Adrenal gland (tissue), 9 donors: ENCODE measurements at regions not wholly inside any gene's neighbourhood (a gene's known extent, or its start where the extent isn't known, plus 50 kb on each side); places are given as distances from the start of the nearest gene placed in this dataset.

Source experiments
- DNase-seq, 7 donors: peaks; one replicate each; pipeline ENCODE4 v3.0.0-alpha.2; 2019 to 2020
- H3K27ac ChIP-seq, 5 donors: fragments of 200-600 bp; sonication (generic) in 4 of 5; 1 replicate in 3 of 5; 2 replicates in 2 of 5; pipeline versions ENCODE4 v1.5.1 to v1.8.0; 2016 to 2020; ENCODE audit warnings: mild to moderate bottlenecking in 1 of 5
- H3K27me3 ChIP-seq: fragments of 200-600 bp; 2 replicates; pipeline ENCODE4 v1.8.0; 2021
- H3K36me3 ChIP-seq, 2 donors: fragments of 200-600 bp; replicated peaks in 1 of 2; 1 replicate in 1 of 2; 2 replicates in 1 of 2; pipeline versions ENCODE4 v1.5.1 to v1.8.0; 2018 to 2022
- H3K4me1 ChIP-seq, 2 donors: fragments of 200-600 bp; replicated peaks in 1 of 2; 1 replicate in 1 of 2; 2 replicates in 1 of 2; pipeline versions ENCODE4 v1.5.1 to v1.8.0; 2018 to 2021
- H3K4me3 ChIP-seq, 4 donors: fragments of 200-600 bp; sonication (generic) in 3 of 4; one replicate each; pipeline ENCODE4 v1.5.1; 2016 to 2018
- H3K9me3 ChIP-seq, 3 donors: fragments of 200-600 bp; sonication (generic) in 1 of 3; replicated peaks in 1 of 3; 1 replicate in 2 of 3; 2 replicates in 1 of 3; pipeline versions ENCODE4 v1.5.1 to v1.8.0; 2016 to 2021
- POLR2A ChIP-seq, 2 donors: fragments of 450-650 bp; IDR thresholded peaks; one replicate each; pipeline ENCODE4 v1.6.1; 2017; ENCODE audit warnings: antibody characterized with exemption in 2 of 2, mild to moderate bottlenecking in 2 of 2, moderate library complexity in 1 of 2
- WGBS, 4 donors: extraction: QIAGEN DNeasy Blood & Tissue Kit in 2 of 4; methylation state at CpG; one replicate each; pipeline versions ENCODE4 v1.1.5 to v1.1.7; 2013 to 2017; 5-methylcytosine and 5-hydroxymethylcytosine counted together
- intact Hi-C, 2 donors: fragments of 100-400 bp; cut with DNase I; formaldehyde crosslinking; loops; one replicate each; pipeline versions ENCODE4 v1.14.1 to v1.15.0; 2022 to 2023
- TF ChIP-seq, protein P1 (sequence below), 6 experiments: fragments of 450-650 bp in 4 of 6; fragments of 200-600 bp in 2 of 6; sonication (generic) in 1 of 6; IDR thresholded peaks; 1 replicate in 5 of 6; 2 replicates in 1 of 6; pipeline versions ENCODE4 v1.5.1 to v1.8.0; 2016 to 2021; ENCODE audit warnings: antibody characterized with exemption in 6 of 6, mild to moderate bottlenecking in 2 of 6, moderate library complexity in 1 of 6
- donor health status: healthy with polysubstance abuse.
- donor health status: Bipolar disorder and iron deficiency.
- donor health status: DM: yes; HTN: yes; CAD: no.
- donor health status: DM: no; HTN: no; CAD: no.
- donor health status: DM: no; HTN: no; CAD: no.

DNA sequence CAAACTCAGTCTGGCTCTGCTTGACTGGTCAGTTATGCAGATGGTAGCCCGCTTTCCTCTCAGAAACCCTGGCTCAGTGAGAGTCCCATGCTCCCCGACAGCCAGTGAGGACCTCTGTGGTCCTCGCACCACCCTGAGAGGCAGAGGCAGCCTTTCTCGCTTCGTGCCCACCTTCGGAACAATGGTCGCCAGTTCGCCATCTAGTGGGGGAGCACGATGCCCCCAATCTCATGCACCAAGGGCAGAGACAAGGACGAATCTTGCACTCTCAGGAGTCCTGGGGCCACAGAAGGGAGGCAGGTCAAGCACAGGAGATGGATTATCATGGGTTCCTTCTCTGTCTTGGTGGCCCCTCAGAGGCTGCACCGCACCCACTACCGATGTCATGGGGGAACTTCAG lies 75.2 kb downstream of the RHCG start:
- H3K27ac ChIP-seq, result no peak overlapping the region
- WGBS, 4 donors, result 34 to 64% (median 49%) methylated on average over 2 to 12 of the region's 12 CpGs
- H3K9me3 ChIP-seq, result no peaks in the 10 kb centered on the region
- no peaks in the 10 kb centered on the region for H3K36me3 ChIP-seq
- H3K27me3 ChIP-seq, result peaks cover 33% of the 10 kb centered on the region
- H3K4me3 ChIP-seq, result no peak overlapping the region
- no peak for DNase-seq
- intact Hi-C loops, result no loop called here
- no peak for TF ChIP-seq POLR2A (IDR thresholded peaks at IDR 0.05)
- TF ChIP-seq, protein P1, sequence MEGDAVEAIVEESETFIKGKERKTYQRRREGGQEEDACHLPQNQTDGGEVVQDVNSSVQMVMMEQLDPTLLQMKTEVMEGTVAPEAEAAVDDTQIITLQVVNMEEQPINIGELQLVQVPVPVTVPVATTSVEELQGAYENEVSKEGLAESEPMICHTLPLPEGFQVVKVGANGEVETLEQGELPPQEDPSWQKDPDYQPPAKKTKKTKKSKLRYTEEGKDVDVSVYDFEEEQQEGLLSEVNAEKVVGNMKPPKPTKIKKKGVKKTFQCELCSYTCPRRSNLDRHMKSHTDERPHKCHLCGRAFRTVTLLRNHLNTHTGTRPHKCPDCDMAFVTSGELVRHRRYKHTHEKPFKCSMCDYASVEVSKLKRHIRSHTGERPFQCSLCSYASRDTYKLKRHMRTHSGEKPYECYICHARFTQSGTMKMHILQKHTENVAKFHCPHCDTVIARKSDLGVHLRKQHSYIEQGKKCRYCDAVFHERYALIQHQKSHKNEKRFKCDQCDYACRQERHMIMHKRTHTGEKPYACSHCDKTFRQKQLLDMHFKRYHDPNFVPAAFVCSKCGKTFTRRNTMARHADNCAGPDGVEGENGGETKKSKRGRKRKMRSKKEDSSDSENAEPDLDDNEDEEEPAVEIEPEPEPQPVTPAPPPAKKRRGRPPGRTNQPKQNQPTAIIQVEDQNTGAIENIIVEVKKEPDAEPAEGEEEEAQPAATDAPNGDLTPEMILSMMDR (IDR thresholded peaks at IDR 0.05), result no peak
- no peaks in the 10 kb centered on the region for H3K4me1 ChIP-seq

DNA sequence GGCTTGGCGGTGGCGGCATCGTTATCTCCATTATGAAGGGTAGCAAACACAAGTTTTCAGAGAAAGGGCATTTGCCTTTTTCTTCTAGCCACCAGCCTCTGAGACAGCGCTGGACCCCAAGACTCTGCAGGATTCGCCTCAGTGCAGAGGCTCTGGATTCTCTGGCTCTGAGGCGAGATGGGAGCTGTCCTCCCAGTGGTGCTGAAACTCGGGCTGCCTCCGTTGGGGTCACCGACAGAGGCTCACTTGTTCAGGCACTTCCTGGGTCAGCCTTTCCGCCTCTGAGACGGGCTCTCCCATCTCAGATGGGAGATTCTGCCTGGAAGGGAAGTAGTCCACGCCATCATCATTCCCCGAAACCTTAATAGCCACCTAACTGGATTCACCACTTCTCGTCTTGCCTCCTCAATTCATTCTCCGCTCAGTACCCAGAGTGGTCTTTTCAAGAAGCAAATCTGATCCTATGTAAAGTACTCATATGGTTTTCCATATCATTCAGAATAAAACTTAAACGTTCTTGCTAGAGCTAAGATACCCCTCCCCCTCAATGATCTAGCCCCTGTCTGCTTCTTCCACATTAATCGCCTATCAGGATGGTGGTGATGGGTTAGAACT lies 76.9 kb downstream of the RHCG start:
- Histone ChIP-seq H3K9me3 (no peaks in the 10 kb centered on the region), H3K27me3 (peaks cover 50% of the 10 kb centered on the region), H3K4me1 (no peaks in the 10 kb centered on the region), H3K4me3 (no peak overlapping the region), H3K36me3 (no peaks in the 10 kb centered on the region), H3K27ac (no peak overlapping the region)
- no peak for TF ChIP-seq POLR2A (IDR thresholded peaks at IDR 0.05)
- TF ChIP-seq, protein P1 (IDR thresholded peaks at IDR 0.05), result no peak
- intact Hi-C loops, result no loop called here
- WGBS, 4 donors, result 15 to 20% (median 18%) methylated on average over 16 to 17 of the region's 17 CpGs
- DNase-seq, result peak; percentile 38 to 66 (median 56)

DNA sequence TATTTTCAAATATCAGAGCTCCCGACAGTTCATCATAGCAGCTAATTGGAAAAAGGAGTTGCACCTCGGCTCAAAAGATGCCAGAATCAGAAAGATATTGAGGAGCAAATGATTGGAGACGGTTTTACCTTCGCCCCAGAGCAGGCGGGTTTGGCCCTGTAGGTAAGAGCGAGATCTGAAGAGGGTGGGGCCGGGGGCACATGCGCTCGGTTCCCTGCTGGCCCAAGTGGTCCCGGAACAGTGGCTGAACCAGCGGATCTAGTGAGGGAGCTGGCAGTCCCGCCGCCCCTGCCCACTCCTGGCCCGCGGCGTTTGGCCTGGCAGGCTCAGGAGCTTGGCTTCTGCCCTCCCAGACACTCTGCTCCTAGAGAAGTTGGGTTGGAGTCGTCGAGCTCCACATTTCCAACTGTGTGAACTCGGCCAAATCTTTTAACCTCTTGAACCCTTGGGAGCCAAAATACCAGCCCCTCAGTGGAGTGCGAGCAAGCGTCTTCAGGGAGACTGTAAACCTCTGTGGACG lies 79.1 kb downstream of the RHCG start:
- H3K27me3 ChIP-seq, result peaks cover 69% of the 10 kb centered on the region
- no peak for DNase-seq
- no peaks in the 10 kb centered on the region for H3K9me3 ChIP-seq
- 42 to 54% (median 47%) methylated on average over 20 to 22 of the region's 22 CpGs for WGBS, 4 donors
- no peaks in the 10 kb centered on the region for H3K36me3 ChIP-seq
- H3K27ac ChIP-seq, result no peak overlapping the region
- H3K4me1 ChIP-seq, result no peaks in the 10 kb centered on the region
- TF ChIP-seq POLR2A (IDR thresholded peaks at IDR 0.05), result no peak
- TF ChIP-seq, protein P1 (IDR thresholded peaks at IDR 0.05), result no peak
- no peak overlapping the region for H3K4me3 ChIP-seq
- intact Hi-C loops, result no loop called here

DNA sequence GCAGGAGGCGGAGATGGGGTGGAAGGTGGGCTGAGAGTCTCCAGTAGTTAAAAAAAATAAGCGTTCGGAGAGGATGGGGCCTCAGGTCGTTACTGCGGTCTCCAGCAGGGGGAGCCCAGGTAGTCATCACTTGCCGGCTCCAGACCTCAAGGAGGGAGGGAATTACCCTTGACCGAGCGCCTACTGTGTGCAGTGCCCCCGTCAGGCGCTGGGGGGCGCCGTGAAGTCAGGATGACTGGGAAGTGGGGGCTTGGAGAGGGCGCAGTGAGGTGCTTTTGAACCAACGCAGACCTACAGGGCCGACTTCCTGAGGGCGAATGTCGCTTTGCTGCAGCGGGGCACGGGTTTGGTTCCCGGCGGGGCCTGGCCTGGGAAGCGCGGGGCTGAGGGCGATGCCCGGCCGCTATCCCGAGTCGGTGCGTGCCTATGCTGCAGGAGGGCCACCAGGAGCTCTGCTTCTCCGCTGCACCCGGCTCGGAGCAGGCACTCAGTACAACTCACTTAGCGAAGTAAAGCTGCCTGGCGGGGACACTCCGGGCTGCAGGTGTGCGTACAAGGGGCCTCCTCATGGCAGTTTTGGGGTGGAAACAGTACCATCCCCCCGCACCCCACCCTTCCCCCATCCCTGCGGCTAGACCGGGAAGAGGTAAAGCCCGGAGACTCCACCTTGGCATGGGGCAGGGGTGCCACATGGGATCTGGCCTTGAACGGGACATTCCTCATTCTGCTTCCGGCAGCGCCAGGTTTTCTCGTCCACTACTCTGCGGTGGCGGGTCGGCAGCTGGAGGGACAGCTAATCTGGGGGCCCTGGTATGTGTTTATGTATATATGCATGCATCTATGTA lies 79.8 kb downstream of the RHCG start:
- peak; percentile 34 to 68 (median 56) for DNase-seq
- WGBS, 4 donors, result 2 to 8% (median 4%) methylated on average over 26 to 47 of the region's 47 CpGs
- peaks cover 76% of the 10 kb centered on the region for H3K27me3 ChIP-seq

More for the DNA sequence above, 79.8 kb downstream of the RHCG start:
- intact Hi-C loops, result no loop called here
- Histone ChIP-seq H3K4me1 (no peaks in the 10 kb centered on the region), H3K9me3 (no peaks in the 10 kb centered on the region), H3K4me3 (no peak overlapping the region), H3K27ac (no peak overlapping the region), H3K36me3 (no peaks in the 10 kb centered on the region)
- no peak for TF ChIP-seq POLR2A (IDR thresholded peaks at IDR 0.05)
- TF ChIP-seq, protein P1 (IDR thresholded peaks at IDR 0.05), result peak; percentile 20 to 65 (median 50)
